Stimulated activated CD4-positive, alpha-beta T cell treated with anti-CD3 and anti-CD28 coated beads, Interleukin-2, amount 100 ng/mL, for 24 hours (primary cell): ENCODE measurements at regions not wholly inside any gene's neighbourhood (a gene's known extent, or its start where the extent isn't known, plus 50 kb on each side); places are given as distances from the start of the nearest gene placed in this dataset.
"Not testable (repeated sequence)": the region's sequence is repeated elsewhere in the genome, so short reads cannot be mapped to it uniquely, and the experiment has no call there.

Experiments used
- DNase-seq, 2 donors: peaks; one replicate each; pipeline ENCODE4 v3.0.0-alpha.2; 2020

DNA sequence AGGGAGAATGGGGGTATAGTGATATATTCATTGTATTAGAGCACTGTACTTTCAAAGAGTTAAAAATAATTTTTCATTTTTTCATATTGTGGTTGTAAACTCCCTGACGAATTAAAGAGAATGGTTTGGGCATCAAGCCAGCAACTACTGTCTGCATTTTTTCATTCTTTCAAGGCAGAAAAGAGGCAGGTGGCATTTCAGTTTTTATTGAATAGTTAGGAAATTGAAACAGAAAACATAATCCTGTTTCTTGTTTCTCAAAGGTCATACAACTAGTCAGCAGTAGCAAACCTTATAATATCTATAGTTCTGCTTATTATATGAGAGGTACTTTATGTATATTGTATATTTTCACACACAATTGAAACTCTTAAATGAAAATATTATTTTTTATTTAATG lies 303.9 kb upstream of the KCND2 start:
- DNase-seq: no peak

GRCh38 chr7:119969763-119970162 lies 303.2 kb upstream of the KCND2 start:
- no peak for DNase-seq

GRCh38 chr7:119974972-119975371 lies 298.0 kb upstream of the KCND2 start:
- DNase-seq: no peak

- DNase-seq: no peak
Measured at GRCh38 chr7:119982884-119983283, 290.1 kb upstream of the KCND2 start.

- no peak for DNase-seq
Measured at GRCh38 chr7:119983468-119983867, 289.5 kb upstream of the KCND2 start.

- no peak for DNase-seq
Measured at GRCh38 chr7:119984247-119984646, 288.7 kb upstream of the KCND2 start.

- no peak for DNase-seq
Measured at GRCh38 chr7:119988401-119988800, 284.6 kb upstream of the KCND2 start.

DNA sequence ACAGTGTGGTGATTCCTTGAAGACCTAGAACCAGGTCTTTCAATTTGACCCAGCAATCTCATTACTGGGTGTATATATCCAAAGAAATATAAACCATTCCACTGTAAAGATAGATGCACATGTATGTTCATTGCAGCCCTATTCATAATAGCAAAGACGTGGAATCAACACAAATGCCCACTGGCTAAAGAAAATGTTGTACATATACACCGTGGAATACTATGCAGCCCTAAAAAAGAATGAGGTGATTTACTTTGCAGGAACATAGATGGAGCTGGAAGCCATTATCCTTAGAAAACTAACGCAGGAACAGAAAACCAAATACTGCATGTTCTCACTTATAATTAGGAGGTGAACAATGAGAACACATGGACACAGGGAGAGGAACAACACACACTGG lies 278.0 kb upstream of the KCND2 start:
- DNase-seq: no peak

DNA sequence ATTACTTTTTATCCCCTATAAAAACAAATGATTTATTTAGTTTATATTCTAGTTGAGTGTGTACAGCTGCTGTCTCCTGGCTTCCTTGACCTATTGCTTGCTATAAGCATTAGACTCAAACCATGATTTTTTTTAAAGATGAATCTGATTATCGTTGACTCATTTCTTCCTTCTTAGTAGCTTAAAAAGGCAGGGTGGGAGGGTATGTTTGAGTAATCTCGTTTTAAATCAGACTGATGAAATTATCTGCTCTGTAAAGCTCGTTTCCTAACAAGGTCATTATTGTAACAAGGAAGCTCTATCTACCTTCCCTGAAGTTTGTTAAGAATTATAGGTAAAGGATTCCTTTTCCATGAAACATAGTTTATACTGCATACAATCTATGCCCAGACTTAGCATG lies 276.3 kb upstream of the KCND2 start:
- no peak for DNase-seq

- DNase-seq: no peak
Measured at GRCh38 chr7:119999738-120000475, 273.1 kb upstream of the KCND2 start.

DNA sequence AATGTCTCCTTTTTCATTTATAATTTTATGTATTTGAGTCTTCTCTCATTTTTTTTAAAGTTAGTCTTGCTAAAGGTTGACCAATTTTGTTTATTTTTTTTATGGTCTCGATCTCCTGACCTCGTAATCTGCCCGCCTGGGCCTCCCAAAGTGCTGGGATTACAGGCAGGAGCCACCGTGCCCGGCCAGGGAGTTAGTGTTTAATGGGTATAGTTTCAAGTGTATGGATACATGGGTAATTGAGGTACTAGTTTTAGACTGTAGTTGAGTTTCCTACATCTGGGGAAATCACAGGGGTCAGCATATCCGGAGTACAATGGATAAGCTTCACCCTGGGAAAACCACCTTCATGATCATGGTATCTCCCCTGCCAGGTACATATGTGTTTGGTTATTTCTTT lies 267.3 kb upstream of the KCND2 start:
- no peak for DNase-seq

- DNase-seq: not testable (repeated sequence)
Measured at GRCh38 chr7:120014301-120014700, 258.7 kb upstream of the KCND2 start.

DNA sequence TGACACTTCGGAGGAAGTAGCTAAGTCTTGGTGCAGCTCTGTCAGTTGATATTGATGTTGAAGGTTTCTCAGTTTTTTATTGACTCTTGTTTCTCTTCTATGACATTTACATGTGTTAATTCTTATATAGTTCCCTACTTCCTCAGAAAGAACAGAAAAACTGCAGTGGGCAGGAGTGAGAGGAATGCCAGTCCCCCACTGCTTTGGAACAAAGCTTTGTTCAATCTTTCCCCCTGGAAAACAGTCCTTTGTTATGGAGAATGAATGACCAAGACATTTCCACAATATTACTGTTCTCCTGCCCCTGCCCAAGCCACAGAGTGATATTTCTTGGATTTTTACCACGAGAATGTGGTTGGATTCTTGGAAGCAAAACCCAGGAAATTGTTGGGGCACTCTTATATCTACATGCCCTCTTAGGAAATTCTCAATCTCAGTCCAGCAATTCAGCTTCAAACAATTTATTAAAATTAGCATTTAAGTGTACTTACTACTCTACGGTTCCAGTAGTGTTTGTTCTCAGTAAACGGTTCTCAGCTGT lies 258.0 kb upstream of the KCND2 start:
- no peak for DNase-seq

GRCh38 chr7:120021085-120021484 lies 251.9 kb upstream of the KCND2 start:
- DNase-seq: no peak

DNA sequence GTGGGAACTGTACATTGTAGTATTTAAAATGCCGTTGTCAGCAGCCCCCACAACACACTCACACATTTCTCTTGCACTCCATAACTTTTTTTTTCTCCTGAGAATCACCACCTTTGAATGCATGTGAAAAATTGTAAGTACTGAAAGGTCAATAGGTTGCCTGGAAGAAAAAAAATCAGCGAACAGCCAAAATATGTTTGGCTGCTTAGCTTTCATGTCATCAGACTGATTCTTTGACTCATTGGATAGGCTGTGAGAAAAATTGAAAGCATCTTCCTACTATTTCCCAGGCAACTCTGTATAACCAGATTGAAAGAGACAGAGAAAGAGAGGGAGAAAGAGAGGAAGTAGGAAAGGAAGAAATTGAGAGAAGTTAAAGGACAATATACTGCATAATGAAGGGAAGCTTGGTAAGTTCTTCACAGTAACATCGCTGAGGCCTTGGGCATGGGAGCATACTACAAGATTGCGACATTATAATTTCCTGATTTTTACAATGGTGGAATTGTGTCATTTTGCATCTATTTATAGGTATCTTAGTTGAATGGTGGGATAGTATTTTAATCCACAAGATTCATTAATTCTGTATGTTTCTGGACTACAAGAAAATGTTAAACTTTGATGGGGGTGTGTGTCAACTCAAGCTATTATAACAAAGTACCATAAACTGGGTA lies 249.3 kb upstream of the KCND2 start:
- no peak for DNase-seq

GRCh38 chr7:120028636-120029035 lies 244.3 kb upstream of the KCND2 start:
- no peak for DNase-seq

- DNase-seq: no peak
Measured at GRCh38 chr7:120030876-120031275, 242.1 kb upstream of the KCND2 start.

- DNase-seq: no peak
Measured at GRCh38 chr7:120033114-120033513, 239.9 kb upstream of the KCND2 start.

GRCh38 chr7:120039138-120039537 lies 233.8 kb upstream of the KCND2 start:
- DNase-seq: no peak

DNA sequence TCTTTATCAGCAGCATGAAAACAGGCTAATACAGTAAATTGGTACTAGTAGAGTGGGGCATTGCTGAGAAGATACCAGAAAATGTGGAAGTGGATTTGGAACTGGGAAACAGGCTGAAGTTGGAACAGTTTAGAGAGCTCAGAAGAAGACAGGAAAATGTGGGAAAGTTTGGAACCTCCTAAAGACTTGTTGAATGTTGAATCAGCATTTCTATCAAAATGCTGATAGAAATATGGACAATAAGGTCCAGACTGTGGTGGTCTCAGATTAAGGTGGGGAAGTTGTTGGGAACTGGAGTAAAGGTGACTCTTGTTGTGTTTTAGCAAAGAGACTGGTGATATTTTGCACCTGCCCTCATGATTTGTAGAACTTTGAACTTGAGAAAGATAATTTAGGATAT lies 231.2 kb upstream of the KCND2 start:
- no peak for DNase-seq

- no peak for DNase-seq
Measured at GRCh38 chr7:120043250-120043649, 229.7 kb upstream of the KCND2 start.

GRCh38 chr7:120052884-120053382 lies 220.0 kb upstream of the KCND2 start:
- no peak for DNase-seq

DNA sequence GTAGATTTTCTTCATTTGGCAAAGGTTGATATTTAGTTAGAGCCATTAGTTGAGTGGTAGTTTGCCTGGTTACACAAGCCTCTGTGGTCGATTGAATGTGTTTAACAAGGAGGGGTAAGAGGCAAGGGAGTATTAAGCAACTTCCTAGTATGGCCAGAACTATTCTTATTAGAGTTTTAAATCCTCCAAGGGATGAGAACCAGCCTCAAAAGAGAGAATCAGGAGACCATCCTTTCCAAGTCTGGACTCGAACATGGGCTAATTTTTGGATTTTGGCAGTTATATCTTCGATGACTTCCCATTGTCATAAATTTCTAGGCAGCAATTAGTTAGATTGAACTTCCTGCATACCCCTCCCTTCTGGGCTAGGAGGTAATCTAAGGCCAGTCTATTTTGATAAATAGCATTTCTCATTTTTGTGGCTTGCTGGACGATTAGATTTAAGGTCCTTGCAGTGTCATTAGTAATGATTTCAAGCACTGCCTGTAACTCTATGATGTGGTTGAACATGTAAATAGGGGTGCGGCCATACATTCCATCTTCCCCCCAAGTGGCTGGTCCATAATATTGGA lies 219.5 kb upstream of the KCND2 start:
- no peak for DNase-seq
